ENCODE measurements at regions not wholly inside any gene's neighbourhood (a gene's known extent, or its start where the extent isn't known, plus 50 kb on each side); places are given as distances from the start of the nearest gene placed in this dataset.

DNA sequence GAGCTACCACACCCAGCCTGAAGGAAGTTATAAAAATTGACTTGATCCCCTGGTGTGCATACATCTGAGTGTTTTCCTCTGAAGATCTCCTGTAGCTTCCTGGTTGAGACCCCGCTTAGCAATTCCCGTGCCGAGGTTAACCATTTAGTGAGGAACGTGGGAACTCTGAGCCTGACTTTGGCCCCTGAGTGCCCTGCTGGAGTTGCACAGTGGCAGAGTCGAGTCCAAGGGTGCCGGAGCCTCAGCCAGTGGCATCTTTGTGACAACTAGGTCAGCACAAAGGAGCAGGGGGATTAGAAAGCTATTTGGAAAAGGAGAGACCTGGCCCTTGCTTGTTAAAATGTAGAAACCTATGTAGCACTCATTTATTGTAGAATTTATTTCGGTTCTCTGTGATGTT, 561.2 kb upstream of the SALL3 start:
- Histone ChIP-seq H3K4me3 (ENCODE audit: low read length) (peak overlapping the region; percentile 17), H3K27ac (ENCODE audit: low read length) (no peak overlapping the region), H3F3A (ENCODE audit: insufficient read depth, low read length, poor library complexity, severe bottlenecking) (peaks cover 5% of the 10 kb centered on the region), H4K20me1 (ENCODE audit: insufficient read depth) (no peaks in the 10 kb centered on the region), H3K4me2 (ENCODE audit: low read length) (no peak overlapping the region), H2AFZ (ENCODE audit: low read depth, low read length) (no peak overlapping the region), H3K9me2 (ENCODE audit: insufficient read depth, low read length) (no peaks in the 10 kb centered on the region), H3K36me3 (ENCODE audit: insufficient read depth, low read length) (no peaks in the 10 kb centered on the region), H3K27me3 (ENCODE audit: insufficient read depth, low read depth, low read length) (no peaks in the 10 kb centered on the region), H3K9me3 (ENCODE audit: low read length) (no peaks in the 10 kb centered on the region), H3K9ac (ENCODE audit: low read length) (no peak overlapping the region), H3K79me2 (replicated peaks; ENCODE audit: insufficient read depth, low read length) (no peaks in the 10 kb centered on the region)
- TF ChIP-seq TAF1 (IDR thresholded peaks at IDR 0.05; ENCODE audit: low read depth) (no peak), CTCF (IDR thresholded peaks at IDR 0.05; ENCODE audit: poor library complexity, severe bottlenecking) (no peak), RAD21 (conservative IDR thresholded peaks at IDR 0.05) (no peak), EZH2 (IDR thresholded peaks at IDR 0.05; ENCODE audit: borderline replicate concordance, insufficient read depth, low read length, poor library complexity, severe bottlenecking) (no peak), SMC3 (conservative IDR thresholded peaks at IDR 0.05; ENCODE audit: poor library complexity) (no peak), POLR2AphosphoS5 (IDR thresholded peaks at IDR 0.05) (no peak), EP300 (conservative IDR thresholded peaks at IDR 0.05; ENCODE audit: poor library complexity, severe bottlenecking) (no peak), MXI1 (conservative IDR thresholded peaks at IDR 0.05; ENCODE audit: poor library complexity, severe bottlenecking) (no peak)
- TF ChIP-seq, protein P1, sequence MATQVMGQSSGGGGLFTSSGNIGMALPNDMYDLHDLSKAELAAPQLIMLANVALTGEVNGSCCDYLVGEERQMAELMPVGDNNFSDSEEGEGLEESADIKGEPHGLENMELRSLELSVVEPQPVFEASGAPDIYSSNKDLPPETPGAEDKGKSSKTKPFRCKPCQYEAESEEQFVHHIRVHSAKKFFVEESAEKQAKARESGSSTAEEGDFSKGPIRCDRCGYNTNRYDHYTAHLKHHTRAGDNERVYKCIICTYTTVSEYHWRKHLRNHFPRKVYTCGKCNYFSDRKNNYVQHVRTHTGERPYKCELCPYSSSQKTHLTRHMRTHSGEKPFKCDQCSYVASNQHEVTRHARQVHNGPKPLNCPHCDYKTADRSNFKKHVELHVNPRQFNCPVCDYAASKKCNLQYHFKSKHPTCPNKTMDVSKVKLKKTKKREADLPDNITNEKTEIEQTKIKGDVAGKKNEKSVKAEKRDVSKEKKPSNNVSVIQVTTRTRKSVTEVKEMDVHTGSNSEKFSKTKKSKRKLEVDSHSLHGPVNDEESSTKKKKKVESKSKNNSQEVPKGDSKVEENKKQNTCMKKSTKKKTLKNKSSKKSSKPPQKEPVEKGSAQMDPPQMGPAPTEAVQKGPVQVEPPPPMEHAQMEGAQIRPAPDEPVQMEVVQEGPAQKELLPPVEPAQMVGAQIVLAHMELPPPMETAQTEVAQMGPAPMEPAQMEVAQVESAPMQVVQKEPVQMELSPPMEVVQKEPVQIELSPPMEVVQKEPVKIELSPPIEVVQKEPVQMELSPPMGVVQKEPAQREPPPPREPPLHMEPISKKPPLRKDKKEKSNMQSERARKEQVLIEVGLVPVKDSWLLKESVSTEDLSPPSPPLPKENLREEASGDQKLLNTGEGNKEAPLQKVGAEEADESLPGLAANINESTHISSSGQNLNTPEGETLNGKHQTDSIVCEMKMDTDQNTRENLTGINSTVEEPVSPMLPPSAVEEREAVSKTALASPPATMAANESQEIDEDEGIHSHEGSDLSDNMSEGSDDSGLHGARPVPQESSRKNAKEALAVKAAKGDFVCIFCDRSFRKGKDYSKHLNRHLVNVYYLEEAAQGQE (IDR thresholded peaks at IDR 0.05; ENCODE audit: borderline replicate concordance) = no peak

DNA sequence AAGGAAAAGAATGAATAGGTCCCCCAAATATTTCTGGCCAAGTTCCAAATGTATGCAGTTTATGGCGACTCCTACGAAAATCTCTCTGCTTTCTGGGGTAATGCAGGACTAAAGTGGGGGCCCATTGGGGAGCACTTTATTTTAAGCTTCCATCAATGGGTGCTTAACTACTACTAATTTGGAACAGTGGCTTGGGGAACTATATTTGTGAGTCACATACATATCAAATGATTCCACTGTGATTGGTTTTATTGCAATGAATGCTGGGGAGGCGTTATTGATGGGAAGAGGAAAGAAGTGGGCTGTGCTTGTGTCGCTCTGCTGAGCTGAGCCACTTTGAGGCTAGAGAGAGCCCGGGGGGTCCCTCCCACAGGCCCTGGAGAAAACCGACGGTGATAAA, 560.4 kb upstream of the SALL3 start:
- no peaks in the 10 kb centered on the region for H3K9me2 ChIP-seq (ENCODE audit: insufficient read depth, low read length)
- H3K79me2 ChIP-seq (replicated peaks; ENCODE audit: insufficient read depth, low read length) = no peaks in the 10 kb centered on the region
- H3K27ac ChIP-seq (ENCODE audit: low read length) = no peak overlapping the region
- peak overlapping the region; percentile 17 for H3K4me3 ChIP-seq (ENCODE audit: low read length)
- H3K36me3 ChIP-seq (ENCODE audit: insufficient read depth, low read length) = no peaks in the 10 kb centered on the region
- TF ChIP-seq RAD21 (conservative IDR thresholded peaks at IDR 0.05) (no peak), SMC3 (conservative IDR thresholded peaks at IDR 0.05; ENCODE audit: poor library complexity) (no peak), EP300 (conservative IDR thresholded peaks at IDR 0.05; ENCODE audit: poor library complexity, severe bottlenecking) (no peak), CTCF (IDR thresholded peaks at IDR 0.05; ENCODE audit: poor library complexity, severe bottlenecking) (no peak), MXI1 (conservative IDR thresholded peaks at IDR 0.05; ENCODE audit: poor library complexity, severe bottlenecking) (no peak), EZH2 (IDR thresholded peaks at IDR 0.05; ENCODE audit: borderline replicate concordance, insufficient read depth, low read length, poor library complexity, severe bottlenecking) (no peak), TAF1 (IDR thresholded peaks at IDR 0.05; ENCODE audit: low read depth) (no peak), POLR2AphosphoS5 (IDR thresholded peaks at IDR 0.05) (no peak)
- H3K4me2 ChIP-seq (ENCODE audit: low read length) = no peak overlapping the region
- peaks cover 5% of the 10 kb centered on the region for H3F3A ChIP-seq (ENCODE audit: insufficient read depth, low read length, poor library complexity, severe bottlenecking)
- H3K9ac ChIP-seq (ENCODE audit: low read length) = no peak overlapping the region
- no peak overlapping the region for H2AFZ ChIP-seq (ENCODE audit: low read depth, low read length)
- no peaks in the 10 kb centered on the region for H4K20me1 ChIP-seq (ENCODE audit: insufficient read depth)
- H3K27me3 ChIP-seq (ENCODE audit: insufficient read depth, low read depth, low read length) = no peaks in the 10 kb centered on the region
- no peaks in the 10 kb centered on the region for H3K9me3 ChIP-seq (ENCODE audit: low read length)
